CD4-positive, CD25-positive, alpha-beta regulatory T cell (primary cell): ENCODE measurements at regions not wholly inside any gene's neighbourhood (a gene's known extent, or its start where the extent isn't known, plus 50 kb on each side); places are given as distances from the start of the nearest gene placed in this dataset.
"Not testable (repeated sequence)": the region's sequence is repeated elsewhere in the genome, so short reads cannot be mapped to it uniquely, and the experiment has no call there.

Source experiments
- ATAC-seq, 2 donors: fragments of 150-1000 bp; cut with Tn5 transposase; one replicate each; pipeline ENCODE4 v1.10.0; 2021; ENCODE audit warnings: low read depth in 2 of 2, moderate number of reproducible peaks in 2 of 2, moderate library complexity in 1 of 2
- DNase-seq, 3 donors: peaks; one replicate each; pipeline versions ENCODE4 v3.0.0 to v3.0.0-alpha.2; 2012 to 2022; ENCODE audit warnings: mixed read lengths in 1 of 3
- H3K27ac ChIP-seq: one replicate; pipeline ENCODE4 v1.7.0; 2013; ENCODE audit warnings: mild to moderate bottlenecking, low read length; ENCODE audit not compliant: insufficient read depth, poor library complexity, severe bottlenecking
- H3K27me3 ChIP-seq: one replicate; pipeline ENCODE4 v1.7.0; 2013; ENCODE audit warnings: low read length; ENCODE audit not compliant: control insufficient read depth, insufficient read depth
- H3K36me3 ChIP-seq: one replicate; pipeline ENCODE4 v1.7.0; 2013; ENCODE audit warnings: mild to moderate bottlenecking, low read length, moderate library complexity; ENCODE audit not compliant: control insufficient read depth, insufficient read depth
- H3K4me1 ChIP-seq: 2 replicates; pipeline ENCODE4 v1.7.0; 2013; ENCODE audit warnings: mild to moderate bottlenecking, low read length; ENCODE audit not compliant: insufficient read depth, control insufficient read depth, poor library complexity, severe bottlenecking
- H3K4me3 ChIP-seq: one replicate; pipeline ENCODE4 v1.7.0; 2013; ENCODE audit warnings: low read depth, mild to moderate bottlenecking, low read length, moderate library complexity
- H3K9me3 ChIP-seq, 2 experiments: 1 replicate in 1 of 2; 2 replicates in 1 of 2; pipeline ENCODE4 v1.7.0; 2013; ENCODE audit warnings: low read length in 2 of 2, mild to moderate bottlenecking in 1 of 2, moderate library complexity in 1 of 2; ENCODE audit not compliant: control insufficient read depth in 2 of 2
- H3K27ac Mint-ChIP-seq, 3 donors: one replicate each; pipeline ENCODE4 v1.8.0; 2020 to 2022; ENCODE audit warnings: mild to moderate bottlenecking in 3 of 3, mixed read lengths in 3 of 3, moderate library complexity in 2 of 3
- H3K27me3 Mint-ChIP-seq: one replicate; pipeline ENCODE4 v1.8.0; 2022; ENCODE audit warnings: mild to moderate bottlenecking, mixed read lengths
- H3K36me3 Mint-ChIP-seq: one replicate; pipeline ENCODE4 v1.8.0; 2020; ENCODE audit warnings: mixed read lengths
- H3K4me1 Mint-ChIP-seq, 4 donors: one replicate each; pipeline ENCODE4 v1.8.0; 2020 to 2022; ENCODE audit warnings: mixed read lengths in 4 of 4, mild to moderate bottlenecking in 1 of 4
- H3K4me3 Mint-ChIP-seq, 4 donors: one replicate each; pipeline ENCODE4 v1.8.0; 2020 to 2022; ENCODE audit warnings: mild to moderate bottlenecking in 4 of 4, mixed read lengths in 4 of 4, moderate library complexity in 3 of 4
- H3K9me3 Mint-ChIP-seq, 7 donors: one replicate each; pipeline ENCODE4 v1.8.0; 2020 to 2022; ENCODE audit warnings: mixed read lengths in 7 of 7, mild to moderate bottlenecking in 3 of 7, moderate library complexity in 2 of 7

GRCh38 chr5:3475674-3476073 lies 120.0 kb upstream of the IRX1 start:
- peaks cover 0 to 20% (median 7%) of the 10 kb centered on the region in 7 donors for H3K9me3 Mint-ChIP-seq
- ATAC-seq, result no peak
- no peaks in the 10 kb centered on the region for H3K27me3 Mint-ChIP-seq

GRCh38 chr5:3466392-3466791 lies 129.2 kb upstream of the IRX1 start:
- DNase-seq (no peak), ATAC-seq (no peak)
- Histone ChIP-seq H3K4me1 (no peaks in the 10 kb centered on the region), H3K9me3 (peaks cover 0 to 4% of the 10 kb centered on the region in 2 experiments), H3K4me3 (no peak overlapping the region), H3K27me3 (no peaks in the 10 kb centered on the region), H3K36me3 (no peaks in the 10 kb centered on the region), H3K27ac (no peak overlapping the region)
- Mint-ChIP-seq H3K4me1 (no peaks in the 10 kb centered on the region), H3K9me3 (peaks cover 0 to 10% (median 8%) of the 10 kb centered on the region in 7 donors), H3K4me3 (no peak overlapping the region), H3K27ac (no peak overlapping the region), H3K36me3 (no peaks in the 10 kb centered on the region), H3K27me3 (no peaks in the 10 kb centered on the region)

More at GRCh38 chr5:3475674-3476073, 120.0 kb upstream of the IRX1 start:
- Mint-ChIP-seq H3K36me3 (no peaks in the 10 kb centered on the region), H3K4me1 (no peaks in the 10 kb centered on the region), H3K4me3 (no peak overlapping the region), H3K27ac (no peak overlapping the region)
- DNase-seq, result no peak
- Histone ChIP-seq H3K9me3 (peaks cover 0 to 2% of the 10 kb centered on the region in 2 experiments), H3K27ac (no peak overlapping the region), H3K4me3 (no peak overlapping the region), H3K36me3 (no peaks in the 10 kb centered on the region), H3K4me1 (no peaks in the 10 kb centered on the region), H3K27me3 (no peaks in the 10 kb centered on the region)

GRCh38 chr5:3460416-3460815 lies 135.2 kb upstream of the IRX1 start:
- no peak overlapping the region for H3K27ac ChIP-seq
- peaks cover 0 to 5% (median 4%) of the 10 kb centered on the region in 7 donors for H3K9me3 Mint-ChIP-seq
- H3K27ac Mint-ChIP-seq, result no peak overlapping the region
- no peaks in the 10 kb centered on the region for H3K27me3 Mint-ChIP-seq
- no peaks in the 10 kb centered on the region for H3K4me1 ChIP-seq
- peaks cover 0 to 2% of the 10 kb centered on the region in 2 experiments for H3K9me3 ChIP-seq
- DNase-seq, result no peak
- no peaks in the 10 kb centered on the region for H3K36me3 Mint-ChIP-seq
- no peak overlapping the region for H3K4me3 Mint-ChIP-seq
- no peak overlapping the region for H3K4me3 ChIP-seq
- ATAC-seq, result no peak
- no peaks in the 10 kb centered on the region for H3K27me3 ChIP-seq
- no peaks in the 10 kb centered on the region for H3K4me1 Mint-ChIP-seq
- H3K36me3 ChIP-seq, result no peaks in the 10 kb centered on the region

- Histone ChIP-seq H3K9me3 (peaks cover 0 to 3% of the 10 kb centered on the region in 2 experiments), H3K36me3 (no peaks in the 10 kb centered on the region), H3K4me3 (no peak overlapping the region), H3K27ac (no peak overlapping the region), H3K4me1 (no peaks in the 10 kb centered on the region), H3K27me3 (no peaks in the 10 kb centered on the region)
- peaks cover 0 to 8% (median 3%) of the 10 kb centered on the region in 7 donors for H3K9me3 Mint-ChIP-seq
- DNase-seq (no peak), ATAC-seq (no peak)
- no peak overlapping the region for H3K27ac Mint-ChIP-seq
- H3K4me1 Mint-ChIP-seq, result no peaks in the 10 kb centered on the region
- no peaks in the 10 kb centered on the region for H3K27me3 Mint-ChIP-seq
- H3K4me3 Mint-ChIP-seq, result no peak overlapping the region
- no peaks in the 10 kb centered on the region for H3K36me3 Mint-ChIP-seq
Observed at GRCh38 chr5:3456121-3456681, 139.4 kb upstream of the IRX1 start.

- not testable (repeated sequence) for H3K9me3 Mint-ChIP-seq, H3K36me3 Mint-ChIP-seq, H3K27ac ChIP-seq, H3K9me3 ChIP-seq, H3K4me1 ChIP-seq, ATAC-seq, H3K4me1 Mint-ChIP-seq, H3K27me3 Mint-ChIP-seq, H3K27me3 ChIP-seq, H3K27ac Mint-ChIP-seq, DNase-seq, H3K36me3 ChIP-seq, H3K4me3 ChIP-seq, H3K4me3 Mint-ChIP-seq
Observed at GRCh38 chr5:3454028-3454427, 141.6 kb upstream of the IRX1 start.

GRCh38 chr5:3452622-3453021 lies 143.0 kb upstream of the IRX1 start:
- ATAC-seq, result no peak
- no peaks in the 10 kb centered on the region for H3K27me3 ChIP-seq
- H3K27me3 Mint-ChIP-seq, result no peaks in the 10 kb centered on the region
- no peak for DNase-seq
- no peak overlapping the region for H3K4me3 ChIP-seq
- no peak overlapping the region for H3K27ac ChIP-seq
- no peaks in the 10 kb centered on the region for H3K36me3 ChIP-seq
- H3K9me3 ChIP-seq, result peaks cover 0 to 3% of the 10 kb centered on the region in 2 experiments
- H3K9me3 Mint-ChIP-seq, result peaks cover 0 to 7% (median 5%) of the 10 kb centered on the region in 7 donors
- H3K4me1 Mint-ChIP-seq, result no peaks in the 10 kb centered on the region
- H3K36me3 Mint-ChIP-seq, result no peaks in the 10 kb centered on the region
- no peak overlapping the region for H3K27ac Mint-ChIP-seq
- H3K4me1 ChIP-seq, result no peaks in the 10 kb centered on the region
- H3K4me3 Mint-ChIP-seq, result no peak overlapping the region

GRCh38 chr5:3451961-3452360 lies 143.7 kb upstream of the IRX1 start:
- Mint-ChIP-seq H3K4me1 (no peaks in the 10 kb centered on the region), H3K4me3 (no peak overlapping the region), H3K36me3 (no peaks in the 10 kb centered on the region), H3K27me3 (no peaks in the 10 kb centered on the region), H3K9me3 (peaks cover 0 to 7% (median 5%) of the 10 kb centered on the region in 7 donors), H3K27ac (no peak overlapping the region)
- ATAC-seq (no peak), DNase-seq (no peak)
- H3K4me3 ChIP-seq, result no peak overlapping the region
- H3K27me3 ChIP-seq, result no peaks in the 10 kb centered on the region
- H3K9me3 ChIP-seq, result peaks cover 0 to 3% of the 10 kb centered on the region in 2 experiments
- H3K27ac ChIP-seq, result no peak overlapping the region
- no peaks in the 10 kb centered on the region for H3K4me1 ChIP-seq
- no peaks in the 10 kb centered on the region for H3K36me3 ChIP-seq

GRCh38 chr5:3449481-3449880 lies 146.2 kb upstream of the IRX1 start:
- Mint-ChIP-seq H3K9me3 (peaks cover 0 to 6% (median 5%) of the 10 kb centered on the region in 7 donors), H3K4me3 (no peak overlapping the region), H3K27ac (no peak overlapping the region), H3K27me3 (no peaks in the 10 kb centered on the region), H3K4me1 (no peaks in the 10 kb centered on the region), H3K36me3 (no peaks in the 10 kb centered on the region)
- Histone ChIP-seq H3K36me3 (no peaks in the 10 kb centered on the region), H3K4me3 (no peak overlapping the region), H3K27me3 (no peaks in the 10 kb centered on the region), H3K9me3 (peaks cover 2 to 3% of the 10 kb centered on the region in 2 experiments), H3K4me1 (no peaks in the 10 kb centered on the region), H3K27ac (no peak overlapping the region)
- DNase-seq, result no peak
- no peak for ATAC-seq
